ENCODE measurements at regions not wholly inside any gene's neighbourhood (a gene's known extent, or its start where the extent isn't known, plus 50 kb on each side); places are given as distances from the start of the nearest gene placed in this dataset.

DNA sequence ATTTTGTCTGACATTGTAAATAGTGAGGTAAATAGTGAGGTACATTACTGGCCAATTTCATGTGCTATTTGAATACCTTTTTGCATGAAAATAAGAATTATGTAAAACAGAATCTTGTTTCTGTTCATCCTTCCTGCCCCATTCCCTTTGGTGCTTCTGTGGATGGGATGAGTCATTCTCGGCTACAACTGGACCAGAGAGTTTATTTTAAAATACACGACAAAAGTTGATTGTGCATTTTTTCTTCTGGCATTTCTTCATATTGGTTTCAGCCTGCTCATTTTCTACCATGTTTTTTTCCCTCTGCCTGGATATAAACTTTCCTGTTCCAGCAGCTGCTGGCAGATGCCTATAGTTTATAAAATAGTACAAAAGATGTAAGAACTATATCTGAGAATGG lies 107.5 kb downstream of the CYSLTR2 start:
- no peak for DNase-seq

DNA sequence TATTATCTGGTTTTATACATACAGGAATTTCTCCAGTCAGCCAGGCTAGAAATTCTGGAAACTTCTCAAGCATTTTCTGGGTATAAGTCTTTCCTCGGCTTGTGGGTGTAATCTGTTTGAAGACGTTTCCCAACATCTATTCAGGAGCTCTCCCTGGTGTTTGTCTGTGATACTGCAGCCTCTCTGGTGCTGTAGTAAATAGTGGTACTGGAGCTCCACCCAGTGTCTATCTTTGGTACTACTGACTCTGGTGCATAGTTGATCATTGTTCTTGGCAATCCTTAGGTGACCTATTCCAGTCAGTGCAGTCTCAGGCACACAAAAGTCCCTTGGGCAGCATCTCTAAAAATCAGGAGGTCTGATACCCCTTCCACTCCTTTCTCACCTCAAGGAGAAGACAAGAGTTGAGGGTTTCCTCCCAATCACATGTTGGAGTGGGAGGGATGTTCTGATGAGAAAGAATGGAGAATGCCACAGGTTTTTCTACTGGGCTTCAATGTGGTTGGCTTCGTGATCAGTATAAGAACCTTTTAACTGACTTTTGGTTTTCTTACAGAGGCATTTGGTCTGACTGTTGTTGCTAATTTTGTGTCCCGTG lies 115.5 kb downstream of the CYSLTR2 start:
- DNase-seq, result peak; percentile 92

DNA sequence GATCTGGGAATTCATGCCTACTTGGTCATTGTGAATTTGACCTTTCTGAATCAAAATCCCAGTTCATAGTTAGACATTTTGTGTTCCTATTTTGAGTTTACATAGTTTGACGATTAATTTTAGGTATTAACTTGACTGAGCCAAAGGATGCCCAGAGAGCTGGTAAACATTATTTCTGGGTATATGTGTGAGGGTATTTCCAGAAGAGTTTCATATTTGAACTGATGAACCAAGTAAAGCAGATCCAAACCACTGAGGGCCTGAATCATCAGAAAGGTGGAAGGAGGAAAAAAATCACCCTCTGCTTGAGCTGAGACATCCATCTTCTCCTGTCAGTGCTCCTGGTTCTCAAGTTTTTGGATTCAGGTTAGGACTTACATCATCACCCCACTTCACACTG lies 116.6 kb downstream of the CYSLTR2 start:
- no peak for DNase-seq

DNA sequence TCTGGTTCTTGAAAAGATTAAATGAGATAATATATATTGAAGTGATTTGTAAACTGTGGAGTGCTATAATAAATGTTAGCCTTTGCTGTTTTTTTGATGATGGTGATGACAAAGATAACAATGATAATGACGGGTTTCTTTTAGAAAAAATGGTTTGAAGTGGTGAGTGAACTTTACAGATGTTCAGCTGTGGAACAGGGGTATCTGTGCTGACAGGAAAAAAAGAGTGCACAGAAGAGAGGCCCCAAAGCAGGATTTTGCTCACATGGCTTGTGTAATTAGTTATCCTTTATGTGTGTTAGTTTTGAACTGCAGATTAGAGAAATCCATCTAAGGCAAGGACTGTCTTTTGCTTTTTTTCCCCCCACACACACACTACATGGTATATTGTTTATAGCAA lies 119.2 kb downstream of the CYSLTR2 start:
- DNase-seq, result no peak

DNA sequence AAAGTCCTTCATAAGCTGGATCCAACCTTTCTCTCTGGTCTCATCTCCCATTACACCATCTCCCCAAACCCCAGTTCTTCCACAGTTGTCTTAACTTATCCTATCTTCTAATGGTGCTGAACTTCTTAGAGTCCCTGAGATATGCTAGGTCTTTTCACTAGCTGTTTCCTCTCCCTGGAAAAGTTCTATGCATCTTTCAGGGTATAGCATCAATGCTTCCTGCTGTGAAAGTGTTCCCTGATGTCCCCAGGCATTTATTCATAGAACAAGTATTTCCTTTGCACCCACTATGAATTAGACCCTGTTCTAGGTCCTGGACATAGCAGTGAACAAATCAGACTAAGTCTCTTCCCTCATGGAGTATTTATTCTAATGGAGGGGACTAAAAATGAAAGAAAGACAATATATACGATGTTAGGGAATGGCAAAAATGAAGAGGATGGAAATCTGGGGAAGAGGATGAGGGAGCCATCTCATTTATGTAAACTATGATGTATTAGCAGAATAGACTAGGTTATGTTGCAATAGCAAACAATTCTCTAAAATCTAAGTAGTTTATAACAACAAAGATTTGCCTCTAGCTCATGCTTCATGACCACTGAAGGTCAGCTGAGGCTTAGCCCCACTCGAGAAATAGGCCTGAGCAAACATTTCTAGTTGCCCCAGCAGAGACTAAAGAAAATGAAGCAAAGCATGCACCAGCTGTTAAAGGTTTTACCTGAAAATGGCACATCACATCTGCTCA lies 120.0 kb downstream of the CYSLTR2 start:
- DNase-seq, result no peak

DNA sequence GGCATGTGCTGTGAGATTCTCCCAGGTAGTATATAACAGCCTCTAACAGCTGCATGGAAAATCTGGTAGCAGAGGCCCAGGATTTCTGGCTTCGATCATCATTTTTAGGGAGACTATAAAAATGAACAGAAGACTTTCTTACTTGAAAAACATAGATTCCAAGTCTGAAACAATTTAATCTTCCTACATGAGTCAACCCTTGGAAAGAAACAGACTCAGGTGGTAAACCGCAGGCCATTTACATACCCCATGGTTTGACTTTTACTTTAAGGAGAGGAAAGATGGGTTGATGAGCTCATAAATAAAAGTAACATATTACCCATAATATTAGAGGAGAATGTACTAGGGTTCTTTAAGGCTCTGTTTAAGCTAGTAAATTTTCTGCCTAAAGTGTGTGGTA lies 121.6 kb downstream of the CYSLTR2 start:
- DNase-seq, result no peak

DNA sequence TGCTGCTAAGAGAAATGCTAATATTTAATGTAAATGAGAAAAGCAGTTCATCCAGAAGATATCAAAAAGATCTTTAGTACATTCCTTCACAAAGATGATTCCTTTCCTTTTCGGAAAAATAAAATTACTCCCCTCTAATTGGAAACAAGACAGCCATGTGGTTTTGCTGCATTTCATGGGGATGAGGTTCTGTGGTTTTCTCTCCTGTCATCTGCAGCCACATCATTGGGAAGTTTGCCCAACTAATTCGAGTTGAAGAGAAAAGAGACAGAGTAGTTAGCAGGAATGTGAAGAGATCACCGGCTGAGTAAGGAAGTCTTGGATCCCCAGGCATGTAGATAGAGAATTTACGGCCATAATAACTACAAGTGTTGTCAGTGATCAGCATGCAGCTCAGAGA lies 122.1 kb downstream of the CYSLTR2 start:
- DNase-seq, result no peak

DNA sequence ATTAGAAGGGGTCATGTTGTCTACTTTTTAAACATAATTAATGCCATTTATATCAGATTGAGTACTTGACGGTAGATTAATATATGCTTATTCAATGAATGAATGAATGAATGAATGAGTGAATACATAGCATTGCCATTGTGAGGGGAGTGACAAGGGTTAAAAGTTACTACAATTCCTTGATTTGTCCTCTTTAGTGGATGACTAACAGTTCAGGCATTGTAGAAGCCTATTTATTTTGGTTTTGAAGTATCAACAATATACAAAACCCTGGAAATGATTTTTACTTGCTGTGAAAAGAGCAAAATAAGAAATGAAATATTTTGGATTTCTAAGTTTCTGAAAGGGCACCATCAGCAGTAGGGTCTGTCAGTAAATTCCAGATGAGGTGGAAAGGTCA lies 122.7 kb downstream of the CYSLTR2 start:
- no peak for DNase-seq

DNA sequence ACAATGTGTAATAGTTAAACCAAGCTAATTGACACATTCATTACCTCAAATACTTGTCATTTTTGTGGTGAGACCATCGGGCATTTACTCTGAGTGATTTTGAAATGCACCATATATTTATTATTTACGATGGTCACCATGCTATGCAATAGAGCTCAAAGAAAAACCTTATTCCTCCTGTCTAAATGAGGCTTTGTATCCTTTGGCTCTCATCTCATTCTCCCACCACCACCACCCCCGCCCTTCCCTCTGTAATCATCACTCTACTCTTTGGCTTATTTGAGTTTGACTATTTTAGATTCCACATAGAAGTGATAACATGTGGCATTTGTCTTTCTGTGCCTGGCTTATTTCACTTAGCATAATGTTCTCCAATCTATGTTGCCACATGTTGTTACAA lies 124.9 kb downstream of the CYSLTR2 start:
- DNase-seq, result no peak

DNA sequence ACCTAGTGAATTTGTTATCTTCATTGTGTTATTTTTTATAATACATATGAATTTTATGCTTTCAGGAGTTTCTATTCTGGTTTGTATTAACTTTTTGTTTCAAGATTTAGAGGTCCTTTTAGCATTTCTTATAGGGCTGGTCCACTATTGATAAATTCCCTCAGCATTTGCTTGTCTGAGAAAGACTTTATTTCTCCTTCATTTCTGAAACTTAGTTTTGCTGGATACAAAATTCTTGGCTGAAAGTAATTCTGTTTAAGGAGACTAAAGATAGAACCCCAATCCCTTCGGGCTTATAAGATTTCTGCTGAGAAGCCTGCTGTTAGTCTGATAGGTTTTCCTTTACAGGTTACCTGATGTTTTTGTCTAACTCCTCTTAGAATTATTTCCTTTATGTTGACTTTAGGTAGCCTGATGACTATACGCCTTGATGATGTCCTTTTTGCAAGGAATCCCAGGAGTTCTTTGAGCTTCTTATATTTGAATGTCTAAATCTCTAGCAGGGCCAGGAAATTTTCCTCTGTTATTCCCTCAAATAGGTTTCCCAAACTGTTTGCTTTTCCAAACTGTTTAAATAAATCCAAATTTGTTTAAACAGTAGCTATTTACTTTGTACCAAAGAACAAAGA lies 127.1 kb downstream of the CYSLTR2 start:
- no peak for DNase-seq

DNA sequence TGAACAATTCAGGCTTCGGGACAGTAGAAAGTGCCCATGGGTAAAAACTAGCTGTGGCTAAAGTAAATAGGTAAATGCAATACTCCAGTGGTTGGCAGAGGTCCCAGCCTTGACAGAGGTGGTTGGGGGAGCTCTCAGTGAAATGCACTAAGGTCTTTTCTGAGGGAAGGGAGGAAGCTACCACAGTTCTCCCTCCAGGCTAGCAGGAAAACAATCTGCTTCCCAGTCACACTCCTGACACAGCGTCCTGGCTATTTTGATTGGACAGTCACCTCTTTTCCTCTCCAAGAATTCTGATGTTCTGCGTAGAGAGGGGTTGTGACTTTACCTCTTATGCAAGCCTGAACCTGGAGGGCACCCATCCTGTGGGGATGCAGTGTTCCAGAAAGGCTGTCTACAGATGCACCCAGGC lies 128.7 kb downstream of the CYSLTR2 start:
- no peak for DNase-seq

DNA sequence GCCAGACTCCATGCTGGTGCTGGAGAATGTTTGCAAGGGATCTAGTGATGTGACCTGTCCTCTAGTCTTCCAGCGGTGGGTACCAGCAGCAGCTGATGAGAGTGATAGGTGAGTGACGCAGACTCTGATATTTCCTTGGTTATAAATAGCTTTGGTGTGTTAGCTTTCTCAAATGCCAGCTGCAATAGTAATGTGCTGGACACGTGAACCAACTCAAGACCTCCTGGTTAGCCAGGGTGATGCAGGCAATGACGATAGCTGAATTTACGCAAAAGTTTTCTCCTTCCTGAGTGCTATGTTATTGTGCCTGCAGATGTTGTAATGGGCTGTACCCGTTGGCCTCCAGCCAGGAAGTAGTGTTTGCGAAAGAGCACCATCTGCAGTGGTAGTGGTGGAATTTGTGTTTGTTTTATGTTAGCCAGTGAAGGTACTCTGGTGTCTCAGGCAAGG lies 129.5 kb downstream of the CYSLTR2 start:
- DNase-seq, result peak; percentile 57

DNA sequence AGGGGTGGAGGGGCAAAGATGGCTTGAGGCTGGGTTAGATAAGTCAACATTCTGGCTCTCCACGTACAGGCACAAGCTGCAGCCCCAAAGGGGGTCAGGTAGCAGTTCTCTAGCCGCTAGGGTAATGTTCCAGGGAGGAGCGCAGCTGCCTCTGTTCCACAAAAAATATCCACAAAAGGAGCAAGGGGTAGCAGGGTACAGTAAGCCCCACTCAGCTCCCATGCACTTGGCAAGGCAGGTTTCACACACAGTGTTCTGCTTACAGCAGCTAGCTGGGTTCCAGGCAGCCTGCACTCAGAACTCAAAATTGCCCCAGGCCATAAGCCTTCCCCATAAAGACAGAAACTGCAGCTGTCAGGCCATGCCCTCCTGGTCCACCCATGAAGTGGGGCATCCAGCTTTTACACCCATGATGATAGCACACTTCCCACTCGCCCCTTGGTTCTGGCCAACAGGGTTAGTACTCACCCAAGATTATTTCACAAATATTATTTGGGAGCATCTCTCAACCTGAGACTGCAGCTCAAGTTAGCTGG lies 130.0 kb downstream of the CYSLTR2 start:
- no peak for DNase-seq

DNA sequence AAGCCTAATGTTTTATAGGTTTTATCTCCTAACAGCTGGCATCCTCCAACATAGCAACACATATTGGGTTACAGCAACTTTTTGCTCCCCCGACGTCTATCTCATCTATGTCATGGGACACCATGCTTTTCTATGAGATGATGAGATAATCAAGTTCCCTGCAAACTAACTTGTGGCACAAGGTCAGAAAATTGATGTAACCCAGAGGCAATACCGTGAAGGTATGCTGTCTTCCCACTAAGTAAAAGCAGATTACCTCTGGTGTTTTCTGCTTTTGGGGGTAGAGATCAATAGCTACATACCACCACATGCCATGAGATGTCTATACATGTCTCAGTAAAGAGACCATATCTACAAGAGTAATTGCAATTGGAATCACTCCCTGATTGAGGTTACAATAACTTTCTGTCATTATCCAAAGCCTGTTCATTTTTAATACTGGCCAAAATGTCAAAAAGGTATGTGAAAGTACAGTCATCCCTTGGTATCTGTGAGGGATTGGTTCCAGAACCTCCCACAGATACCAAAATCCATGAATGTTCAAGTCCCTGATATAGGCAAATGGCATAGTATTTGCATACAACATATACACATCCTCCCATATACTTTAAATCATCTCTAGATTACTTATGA lies 131.3 kb downstream of the CYSLTR2 start:
- DNase-seq, result no peak

DNA sequence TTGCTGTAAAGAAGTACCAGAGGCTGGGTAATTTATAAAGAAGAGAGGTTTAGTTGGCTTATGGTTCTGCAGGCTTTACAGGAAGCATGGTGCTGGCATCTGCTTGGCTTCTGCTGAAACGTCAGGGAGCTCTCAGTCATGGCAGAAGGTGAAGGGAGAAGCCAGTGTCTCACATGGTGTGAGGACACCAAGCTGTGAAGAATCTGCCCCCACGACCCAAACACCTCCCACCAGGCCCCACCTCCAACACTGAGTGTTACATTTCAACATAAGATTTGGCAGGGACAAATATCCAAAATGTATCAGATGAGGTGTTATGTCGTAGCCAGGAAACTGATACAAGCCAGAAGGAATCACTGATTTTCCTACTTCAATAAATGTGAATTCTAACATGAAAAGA lies 136.5 kb downstream of the CYSLTR2 start:
- DNase-seq, result no peak

DNA sequence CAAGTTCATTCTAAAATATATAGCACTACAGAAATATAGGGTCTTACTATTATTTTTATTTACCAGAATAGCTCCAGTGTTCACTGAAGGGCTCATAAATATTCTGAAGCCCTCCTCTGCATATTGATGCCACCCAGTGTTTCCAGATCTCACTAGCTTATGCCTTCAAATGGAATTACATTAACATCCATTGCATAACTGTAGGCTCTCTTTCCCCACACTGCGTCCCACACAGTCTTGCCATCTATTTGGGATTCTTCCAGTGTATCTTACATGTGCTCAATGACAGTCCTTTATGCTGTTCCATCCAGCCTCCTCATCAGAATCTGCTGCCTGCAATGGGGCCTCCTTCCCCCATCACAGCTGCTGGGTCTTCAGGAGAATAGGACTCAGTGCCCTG lies 137.2 kb downstream of the CYSLTR2 start:
- DNase-seq, result no peak

DNA sequence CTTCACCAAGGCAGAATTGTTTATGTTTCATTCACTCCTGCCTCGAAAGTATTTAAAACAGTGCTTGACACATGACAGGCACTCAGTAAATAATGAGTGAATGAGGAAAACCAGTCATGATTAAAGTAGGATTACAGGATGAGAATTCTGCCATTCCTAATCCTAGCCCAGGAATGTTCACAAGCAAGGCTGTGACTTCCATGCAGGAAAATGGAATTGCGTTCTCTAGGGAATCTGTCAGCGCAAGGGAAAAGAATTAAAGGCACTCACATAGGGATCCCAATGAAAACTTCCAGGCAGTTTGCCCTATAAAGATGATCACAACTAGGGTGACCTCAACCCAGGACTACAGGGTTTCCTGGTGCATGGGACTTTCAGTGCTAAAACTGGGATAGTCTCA lies 143.4 kb downstream of the CYSLTR2 start:
- DNase-seq, result no peak

DNA sequence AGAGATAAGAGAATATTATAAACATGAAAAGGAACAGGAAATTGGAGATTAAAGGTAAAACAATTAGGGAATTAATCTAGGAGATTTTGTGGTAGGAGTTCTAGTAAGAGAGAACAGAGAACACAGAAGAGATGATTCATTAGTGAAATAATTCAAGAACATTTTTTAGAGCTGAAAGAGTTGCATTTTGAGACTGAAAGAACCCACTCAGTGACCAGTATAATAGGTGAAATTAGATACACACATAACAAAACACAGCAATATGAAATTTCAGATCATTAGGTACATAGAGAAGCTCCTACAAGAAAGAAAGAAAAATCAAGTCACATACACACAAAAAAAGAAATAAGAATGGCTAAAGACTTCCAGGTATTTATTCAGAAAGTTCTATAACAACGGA lies 144.0 kb downstream of the CYSLTR2 start:
- no peak for DNase-seq

DNA sequence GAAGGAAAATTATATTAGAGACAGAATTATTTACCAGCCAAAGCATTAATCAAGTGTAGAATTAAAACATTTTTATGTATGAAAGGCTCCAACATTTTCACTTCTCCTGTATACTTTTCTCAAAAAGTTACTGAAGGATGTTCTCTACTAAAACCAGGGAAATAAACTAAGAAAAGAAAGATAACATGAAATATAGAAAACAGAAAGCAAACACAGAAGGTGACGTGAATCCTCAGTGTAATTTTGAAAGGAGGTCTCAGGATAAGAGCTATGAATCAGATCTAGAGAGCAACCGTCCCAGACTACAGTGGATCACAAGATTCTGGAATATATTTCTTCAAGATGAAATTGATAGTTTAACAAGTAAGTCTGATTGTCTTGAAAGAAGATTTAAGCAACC lies 144.5 kb downstream of the CYSLTR2 start:
- DNase-seq, result no peak

DNA sequence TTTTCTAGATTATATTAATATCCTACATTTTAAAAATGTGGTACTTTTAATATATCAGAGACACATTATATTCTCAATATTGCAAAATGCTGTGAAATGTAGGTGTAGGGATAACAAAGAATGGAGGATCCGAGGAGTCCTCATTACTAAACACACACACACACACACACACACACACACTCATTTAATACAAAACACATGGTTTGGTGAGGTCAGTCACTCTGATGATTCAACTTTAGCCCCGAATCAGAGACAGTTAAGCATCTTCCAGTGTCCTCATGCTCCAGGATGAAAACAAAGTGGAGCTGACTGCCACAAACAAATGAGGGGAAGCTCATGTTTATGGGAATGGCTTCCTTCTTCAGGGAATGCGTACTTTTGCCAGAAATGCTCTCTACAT lies 147.5 kb downstream of the CYSLTR2 start:
- no peak for DNase-seq

DNA sequence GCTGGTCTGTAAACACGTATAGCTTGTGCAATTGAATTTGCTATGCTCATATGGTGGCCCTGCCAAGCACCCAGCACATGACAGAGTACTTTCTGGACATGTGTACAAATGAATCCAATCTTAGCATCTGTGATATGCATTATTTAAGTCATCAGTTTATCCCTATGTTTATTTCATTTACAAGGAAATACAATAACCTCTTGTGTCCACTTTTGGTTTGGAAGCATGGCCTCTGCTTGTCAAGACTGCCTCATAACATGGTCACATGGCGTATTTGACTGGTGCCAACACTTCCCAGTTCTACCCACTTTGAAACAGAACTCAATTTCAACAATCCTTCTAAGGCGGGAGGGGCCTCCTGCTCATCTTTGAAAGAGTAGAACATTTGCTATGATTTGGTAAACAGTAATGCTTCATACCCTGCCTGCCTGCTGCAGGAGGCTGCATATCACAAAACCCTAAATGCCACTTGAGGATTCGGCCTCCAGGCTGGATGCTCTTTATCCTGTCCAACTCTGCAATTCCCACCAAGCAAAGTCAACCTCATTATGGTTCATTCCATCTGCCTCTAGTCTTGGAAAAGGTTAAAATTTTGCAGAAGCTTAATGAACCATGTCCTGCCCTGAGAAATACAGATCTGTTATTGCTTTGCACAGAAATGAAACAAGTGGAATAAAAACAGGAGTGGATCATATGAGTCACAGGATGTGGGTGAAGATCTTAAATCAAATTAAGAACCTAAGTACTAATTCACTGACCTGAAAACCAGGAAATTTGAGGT lies 151.3 kb downstream of the CYSLTR2 start:
- no peak for DNase-seq

DNA sequence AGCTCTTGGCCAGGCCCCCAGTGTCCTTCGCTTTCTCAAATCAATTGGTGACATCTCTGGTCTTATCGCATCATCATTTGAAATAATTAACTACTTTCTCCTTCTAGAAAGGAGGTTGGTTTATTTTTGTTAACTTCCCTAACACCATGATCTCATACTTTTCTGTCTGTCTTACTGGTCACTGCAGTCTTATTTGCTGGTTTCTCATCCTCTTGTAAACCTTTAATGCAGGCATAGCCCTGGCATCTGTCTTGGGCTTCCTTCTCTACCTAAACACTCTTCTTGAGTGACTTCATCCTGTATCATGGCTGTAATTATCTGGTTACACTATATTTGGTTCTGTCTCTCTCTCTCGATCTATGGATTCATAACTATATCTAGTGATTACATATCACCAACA lies 152.8 kb downstream of the CYSLTR2 start:
- no peak for DNase-seq

DNA sequence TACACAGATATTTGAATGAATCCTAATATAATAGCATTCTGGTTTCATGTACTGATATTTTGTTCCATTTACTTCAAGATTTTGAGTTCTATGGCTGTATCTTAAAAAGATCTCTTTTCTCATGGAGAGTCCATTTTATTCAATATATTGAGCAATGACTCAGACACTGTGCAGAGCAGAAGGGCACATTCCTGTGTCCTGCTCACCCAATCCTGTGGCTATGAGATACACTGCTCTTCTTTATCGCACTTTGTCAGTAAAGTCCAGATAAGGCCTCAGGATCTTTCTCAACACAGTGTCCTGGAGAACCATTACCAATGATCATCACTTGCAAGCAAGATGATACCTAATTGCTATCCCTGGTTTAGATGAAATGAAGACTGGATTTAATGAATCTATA lies 155.0 kb downstream of the CYSLTR2 start:
- DNase-seq, result no peak

Measured in dermis blood vessel endothelial cell (primary cell).